Neural progenitor cell (in vitro differentiated cells): ENCODE measurements at regions not wholly inside any gene's neighbourhood (a gene's known extent, or its start where the extent isn't known, plus 50 kb on each side); places are given as distances from the start of the nearest gene placed in this dataset.

Experiments used
- CTCF ChIP-seq: fragments of 200-600 bp; sonication (generic); IDR thresholded peaks from 2 replicates; pipeline ENCODE4 v1.5.1; 2017; ENCODE audit warnings: antibody characterized with exemption, mild to moderate bottlenecking
- EZH2phosphoT487 ChIP-seq: fragments of 200-600 bp; sonication (generic); IDR thresholded peaks from 2 replicates; pipeline ENCODE4 v1.6.1; 2017; ENCODE audit warnings: antibody characterized with exemption

GRCh38 chr10:29849886-29850285 is 209.5 kb downstream of the JCAD start:
- TF ChIP-seq CTCF (no peak), EZH2phosphoT487 (no peak)
